NB4 (cell line): ENCODE measurements at regions not wholly inside any gene's neighbourhood (a gene's known extent, or its start where the extent isn't known, plus 50 kb on each side); places are given as distances from the start of the nearest gene placed in this dataset.

Experiments
- POLR2A ChIP-seq: IDR thresholded peaks from 2 replicates; pipeline ENCODE4 v1.6.1; 2011; ENCODE audit warnings: mild to moderate bottlenecking; ENCODE audit not compliant: insufficient read length; ENCODE audit errors: extremely low read depth
- TF ChIP-seq, protein P1 (sequence below): IDR thresholded peaks from one replicate; pipeline ENCODE4 v1.5.1; 2012; ENCODE audit warnings: low read depth, low read length

DNA sequence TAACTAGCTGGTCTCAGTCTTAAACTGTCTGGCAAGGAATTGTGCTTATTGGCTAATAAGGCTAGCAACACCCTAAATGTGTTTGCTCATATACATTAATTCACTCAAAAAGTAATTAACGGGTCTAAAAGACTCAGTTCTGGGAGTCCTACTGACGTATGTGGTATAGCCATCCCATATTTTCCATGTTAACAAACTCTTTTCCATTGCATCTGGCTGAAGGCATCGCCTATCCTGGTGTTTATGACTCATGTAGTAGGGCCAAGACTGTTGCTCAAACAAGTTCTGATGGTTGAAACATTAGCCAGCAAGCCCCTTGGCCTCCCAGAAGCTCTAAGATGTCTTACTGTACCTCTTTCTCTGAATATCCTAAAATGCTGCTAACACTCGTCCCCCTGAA, 98.5 kb downstream of the PHLDA1 start:
- TF ChIP-seq, protein P1, sequence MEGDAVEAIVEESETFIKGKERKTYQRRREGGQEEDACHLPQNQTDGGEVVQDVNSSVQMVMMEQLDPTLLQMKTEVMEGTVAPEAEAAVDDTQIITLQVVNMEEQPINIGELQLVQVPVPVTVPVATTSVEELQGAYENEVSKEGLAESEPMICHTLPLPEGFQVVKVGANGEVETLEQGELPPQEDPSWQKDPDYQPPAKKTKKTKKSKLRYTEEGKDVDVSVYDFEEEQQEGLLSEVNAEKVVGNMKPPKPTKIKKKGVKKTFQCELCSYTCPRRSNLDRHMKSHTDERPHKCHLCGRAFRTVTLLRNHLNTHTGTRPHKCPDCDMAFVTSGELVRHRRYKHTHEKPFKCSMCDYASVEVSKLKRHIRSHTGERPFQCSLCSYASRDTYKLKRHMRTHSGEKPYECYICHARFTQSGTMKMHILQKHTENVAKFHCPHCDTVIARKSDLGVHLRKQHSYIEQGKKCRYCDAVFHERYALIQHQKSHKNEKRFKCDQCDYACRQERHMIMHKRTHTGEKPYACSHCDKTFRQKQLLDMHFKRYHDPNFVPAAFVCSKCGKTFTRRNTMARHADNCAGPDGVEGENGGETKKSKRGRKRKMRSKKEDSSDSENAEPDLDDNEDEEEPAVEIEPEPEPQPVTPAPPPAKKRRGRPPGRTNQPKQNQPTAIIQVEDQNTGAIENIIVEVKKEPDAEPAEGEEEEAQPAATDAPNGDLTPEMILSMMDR, result no peak
- no peak for TF ChIP-seq POLR2A
